H1 (cell line): ENCODE measurements at regions not wholly inside any gene's neighbourhood (a gene's known extent, or its start where the extent isn't known, plus 50 kb on each side); places are given as distances from the start of the nearest gene placed in this dataset.

Source experiments
- CTCF ChIA-PET: fragments of 300-600 bp; sonication (Branson Sonifier 250); formaldehyde crosslinking; loops from one replicate; lab custom pipeline; 2021; ENCODE audit not compliant: partially characterized antibody; lab: Charles Lee
- POLR2A ChIA-PET: fragments of 300-600 bp; sonication (Branson Sonifier 250); formaldehyde crosslinking; loops from one replicate; lab custom pipeline; 2021; ENCODE audit warnings: inconsistent platforms; ENCODE audit not compliant: partially characterized antibody; lab: Charles Lee
- DNase-seq, 2 experiments: peaks; one replicate each; pipeline versions ENCODE4 v3.0.0 to v3.0.0-alpha.2; 2010 to 2022; ENCODE audit warnings: low spot score in 2 of 2, low read depth in 1 of 2, mixed read lengths in 1 of 2
- FAIRE-seq: peaks from 2 replicates; lab custom pipeline; 2011; peaks lifted over from hg19 to GRCh38; lab: Jason Lieb, UNC
- H2AFZ ChIP-seq: 2 replicates; pipeline ENCODE4 v1.8.1; 2012; ENCODE audit warnings: low read length, inconsistent platforms
- H2AK5ac ChIP-seq: 2 replicates; pipeline ENCODE4 v1.6.1; 2013; ENCODE audit warnings: low read depth, low read length
- H2BK120ac ChIP-seq: replicated peaks from 2 replicates; pipeline ENCODE3; 2013; ENCODE audit warnings: low read depth, low read length, inconsistent platforms
- H2BK12ac ChIP-seq: 2 replicates; pipeline ENCODE4 v1.6.1; 2013; ENCODE audit warnings: low read depth, low read length
- H2BK15ac ChIP-seq: 2 replicates; pipeline ENCODE4 v1.6.1; 2013; ENCODE audit warnings: low read length
- H2BK20ac ChIP-seq: 2 replicates; pipeline ENCODE4 v1.6.1; 2013; ENCODE audit warnings: low read length
- H2BK5ac ChIP-seq: 2 replicates; pipeline ENCODE4 v1.6.1; 2013; ENCODE audit warnings: low read depth, low read length
- H3K14ac ChIP-seq: 2 replicates; pipeline ENCODE4 v1.6.1; 2013; ENCODE audit warnings: inconsistent platforms; ENCODE audit not compliant: insufficient read length
- H3K18ac ChIP-seq: 2 replicates; pipeline ENCODE4 v1.6.1; 2013; ENCODE audit warnings: low read length; ENCODE audit errors: extremely low read depth
- H3K23ac ChIP-seq: 2 replicates; pipeline ENCODE4 v1.6.1; 2013; ENCODE audit warnings: inconsistent platforms; ENCODE audit not compliant: insufficient read length
- H3K23me2 ChIP-seq: 2 replicates; pipeline ENCODE4 v1.6.1; 2013; ENCODE audit warnings: low read depth, low read length
- H3K27ac ChIP-seq: 2 replicates; pipeline ENCODE4 v1.6.1; 2011; ENCODE audit warnings: low read depth, low read length, inconsistent platforms
- H3K27me3 ChIP-seq, 4 experiments: replicated peaks in 1 of 4; 1 replicate in 1 of 4; 2 replicates in 3 of 4; pipeline versions ENCODE4 v1.6.1 to v1.8.1; 2011 to 2013; ENCODE audit warnings: low read length in 3 of 4, mild to moderate bottlenecking in 3 of 4, inconsistent platforms in 2 of 4, mixed read lengths in 2 of 4, moderate library complexity in 1 of 4; ENCODE audit not compliant: control insufficient read depth in 3 of 4, insufficient read depth in 3 of 4; ENCODE audit errors: extremely low read depth in 1 of 4
- H3K36me3 ChIP-seq, 4 experiments: 2 replicates each; pipeline versions ENCODE4 v1.6.1 to v1.8.1; 2011 to 2013; ENCODE audit warnings: mild to moderate bottlenecking in 4 of 4, low read length in 3 of 4, moderate library complexity in 2 of 4, control low read depth in 1 of 4, inconsistent platforms in 1 of 4; ENCODE audit not compliant: insufficient read depth in 4 of 4, control insufficient read depth in 2 of 4
- H3K4ac ChIP-seq: replicated peaks from 2 replicates; pipeline ENCODE3; 2013; ENCODE audit warnings: low read length, low read depth, mixed read lengths, inconsistent platforms; ENCODE audit not compliant: insufficient read length
- H3K4me1 ChIP-seq, 4 experiments: replicated peaks in 1 of 4; 1 replicate in 1 of 4; 2 replicates in 3 of 4; pipeline versions ENCODE4 v1.6.1 to v1.8.1; 2011 to 2013; ENCODE audit warnings: low read length in 3 of 4, inconsistent platforms in 2 of 4, mixed read lengths in 1 of 4; ENCODE audit not compliant: insufficient read depth in 4 of 4, control insufficient read depth in 3 of 4
- H3K4me2 ChIP-seq, 2 experiments: 2 replicates each; pipeline versions ENCODE4 v1.6.1 to v1.8.1; 2011 to 2013; ENCODE audit warnings: low read depth in 2 of 2, low read length in 2 of 2, control low read depth in 1 of 2, inconsistent platforms in 1 of 2, mild to moderate bottlenecking in 1 of 2; ENCODE audit not compliant: insufficient read depth in 1 of 2
- H3K4me3 ChIP-seq, 4 experiments: fragments of 200-600, 300-600 bp in 1 of 4; sonication (generic), shearing (Covaris generic), sonication (Bioruptor Twin) in 1 of 4; 2 replicates each; pipeline versions ENCODE4 v1.5.1 to v1.8.1; 2011 to 2016; ENCODE audit warnings: low read length in 4 of 4, low read depth in 3 of 4, control low read depth in 2 of 4, inconsistent platforms in 2 of 4, mild to moderate bottlenecking in 2 of 4, mixed read lengths in 1 of 4, moderate library complexity in 1 of 4; ENCODE audit not compliant: insufficient read depth in 2 of 4; ENCODE audit errors: extremely low read depth in 1 of 4
- H3K56ac ChIP-seq: replicated peaks from 2 replicates; pipeline ENCODE3; 2013; ENCODE audit warnings: low read depth, mild to moderate bottlenecking, mixed read lengths, low read length, inconsistent platforms; ENCODE audit not compliant: insufficient read length
- H3K79me1 ChIP-seq: 2 replicates; pipeline ENCODE4 v1.6.1; 2013; ENCODE audit warnings: low read depth, low read length, control low read depth
- H3K79me2 ChIP-seq, 2 experiments: 2 replicates each; pipeline versions ENCODE4 v1.6.1 to v1.8.1; 2012 to 2013; ENCODE audit warnings: low read length in 2 of 2, mild to moderate bottlenecking in 2 of 2, inconsistent platforms in 1 of 2; ENCODE audit not compliant: insufficient read depth in 2 of 2, control insufficient read depth in 1 of 2
- H3K9ac ChIP-seq, 4 experiments: replicated peaks in 1 of 4; 1 replicate in 1 of 4; 2 replicates in 3 of 4; pipeline versions ENCODE4 v1.6.1 to v1.8.1; 2011 to 2013; ENCODE audit warnings: low read depth in 3 of 4, low read length in 3 of 4, control low read depth in 2 of 4, mild to moderate bottlenecking in 2 of 4, moderate library complexity in 2 of 4, inconsistent platforms in 1 of 4; ENCODE audit errors: extremely low read depth in 1 of 4
- H3K9me3 ChIP-seq, 2 experiments: 2 replicates each; pipeline versions ENCODE4 v1.6.1 to v1.8.1; 2012 to 2013; ENCODE audit warnings: mild to moderate bottlenecking in 2 of 2, moderate library complexity in 2 of 2, control low read depth in 1 of 2, inconsistent platforms in 1 of 2, low read depth in 1 of 2, low read length in 1 of 2, mixed read lengths in 1 of 2; ENCODE audit not compliant: insufficient read depth in 2 of 2
- H4K20me1 ChIP-seq, 2 experiments: replicated peaks in 1 of 2; 2 replicates each; pipeline versions ENCODE3 to v1.8.1; 2011 to 2013; ENCODE audit warnings: inconsistent platforms in 2 of 2, low read length in 2 of 2, mild to moderate bottlenecking in 1 of 2; ENCODE audit not compliant: insufficient read depth in 2 of 2, control insufficient read depth in 1 of 2
- H4K5ac ChIP-seq: 2 replicates; pipeline ENCODE4 v1.6.1; 2013; ENCODE audit warnings: low read length, low read depth, mixed read lengths, inconsistent platforms; ENCODE audit not compliant: insufficient read length
- H4K8ac ChIP-seq: 2 replicates; pipeline ENCODE4 v1.8.0; 2013; ENCODE audit warnings: mild to moderate bottlenecking, moderate library complexity, low read length, inconsistent platforms; ENCODE audit not compliant: insufficient read depth; ENCODE audit errors: extremely low read depth
- H4K91ac ChIP-seq: replicated peaks from 2 replicates; pipeline ENCODE3; 2013; ENCODE audit warnings: low read length, mixed read lengths, inconsistent platforms; ENCODE audit not compliant: insufficient read length
- ASH2L ChIP-seq: fragments of 200-600, 300-600 bp; sonication (generic); IDR thresholded peaks from one replicate; pipeline ENCODE4 v1.7.1; 2017; ENCODE audit warnings: low read length
- CBX8 ChIP-seq: fragments of 300-800, 300-1000 bp; sonication (generic); IDR thresholded peaks from 2 replicates; pipeline ENCODE4 v1.7.1; 2016; ENCODE audit warnings: low read depth, low read length, borderline replicate concordance
- EP300 ChIP-seq, 2 experiments: IDR thresholded peaks; 1 replicate in 1 of 2; 2 replicates in 1 of 2; pipeline ENCODE4 v1.6.1; 2011 to 2012; ENCODE audit warnings: low read depth in 2 of 2, low read length in 2 of 2, mild to moderate bottlenecking in 2 of 2, borderline replicate concordance in 1 of 2, inconsistent platforms in 1 of 2, moderate library complexity in 1 of 2
- SAP30 ChIP-seq: fragments of 300-600 bp; sonication (generic); IDR thresholded peaks from 2 replicates; pipeline ENCODE4 v1.7.1; 2012; ENCODE audit warnings: low read length, moderate library complexity, mild to moderate bottlenecking, inconsistent platforms; ENCODE audit not compliant: insufficient read depth, insufficient replicate concordance
- SIN3A ChIP-seq, 2 experiments: IDR thresholded peaks in 1 of 2; conservative IDR thresholded peaks in 1 of 2; 2 replicates each; pipeline ENCODE4 v1.6.1; 2011 to 2012; ENCODE audit warnings: low read length in 2 of 2, improper control_type of control experiment in 1 of 2, low read depth in 1 of 2, mild to moderate bottlenecking in 1 of 2
- SIRT6 ChIP-seq: IDR thresholded peaks from one replicate; pipeline ENCODE4 v1.7.1; 2012; ENCODE audit warnings: low read length, inconsistent platforms
- TAF7 ChIP-seq: optimal IDR thresholded peaks from 2 replicates; pipeline ENCODE3; 2011; ENCODE audit warnings: low read depth, mild to moderate bottlenecking, inconsistent platforms, low read length, moderate library complexity, borderline replicate concordance
- YY1 ChIP-seq: IDR thresholded peaks from 2 replicates; pipeline ENCODE4 v1.6.1; 2011; ENCODE audit warnings: low read depth, mild to moderate bottlenecking, low read length
- WGBS, 2 experiments: shearing (Covaris generic) in 1 of 2; methylation state at CpG; one replicate each; pipeline versions ENCODE4 v1.1.6 to v1.1.7; 2013 to 2015; ENCODE audit warnings: low lambda C conversion rate in 2 of 2, mixed read lengths in 2 of 2, inconsistent platforms in 1 of 2, low coverage in 1 of 2, missing lambda C conversion rate in 1 of 2; ENCODE audit not compliant: insufficient replicate concordance in 2 of 2, insufficient coverage in 1 of 2, insufficient read length in 1 of 2; ENCODE audit errors: extremely low coverage in 1 of 2, missing lambda C conversion rate in 1 of 2; 5-methylcytosine and 5-hydroxymethylcytosine counted together

DNA sequence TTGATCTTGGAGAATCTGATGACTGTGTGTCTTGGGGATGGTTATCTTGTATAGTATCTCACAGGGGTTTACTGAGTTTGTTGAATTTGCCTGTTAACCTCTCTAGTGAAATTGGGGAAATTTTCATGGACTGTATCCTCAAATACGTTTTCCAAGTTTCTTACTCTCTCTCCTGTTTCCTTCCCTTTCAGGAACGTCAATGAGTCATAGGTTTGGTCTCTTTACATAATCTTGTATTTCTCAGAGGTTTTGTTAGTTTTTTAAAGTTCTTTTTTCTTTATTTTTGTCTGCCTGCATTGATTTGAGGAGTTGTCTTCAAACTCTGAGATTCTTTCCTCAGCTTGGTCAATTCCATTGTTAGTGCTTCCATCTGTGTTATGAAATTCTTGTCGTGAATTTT is 227.7 kb upstream of the GPRIN3 start:
- Histone ChIP-seq H3K56ac (no peak overlapping the region), H3K4me2 (no peak overlapping the region), H2AFZ (no peak overlapping the region), H3K79me2 (no peaks in the 10 kb centered on the region), H3K27me3 (no peaks in the 10 kb centered on the region), H3K79me1 (no peaks in the 10 kb centered on the region), H3K23ac (no peak overlapping the region), H2BK5ac (no peak overlapping the region), H3K18ac (no peak overlapping the region), H2BK20ac (no peak overlapping the region), H3K4me3 (no peak overlapping the region), H3K4ac (no peak overlapping the region), H3K27ac (no peak overlapping the region), H3K36me3 (no peaks in the 10 kb centered on the region), H3K14ac (no peak overlapping the region), H3K4me1 (no peaks in the 10 kb centered on the region), H2AK5ac (no peak overlapping the region), H3K9me3 (no peaks in the 10 kb centered on the region), H4K91ac (no peak overlapping the region), H4K20me1 (no peaks in the 10 kb centered on the region), H4K5ac (no peak overlapping the region), H4K8ac (no peak overlapping the region), H2BK15ac (no peak overlapping the region), H2BK12ac (no peak overlapping the region), H3K9ac (no peak overlapping the region), H3K23me2 (no peaks in the 10 kb centered on the region), H2BK120ac (no peak overlapping the region)
- DNase-seq (no peak), FAIRE-seq (no peak)
- ChIA-PET POLR2A (no interaction called here), CTCF (interaction anchor here (1.8 kb wide), 1 partner anchor 20 kb away, joined by 4 read pairs; no protein-coding TSS in a partner anchor)
- 85% methylated on average over 3 of the region's 3 CpGs; no CpG with 5 or more reads in 1 of the 2 experiments for WGBS, 2 experiments
- TF ChIP-seq CBX8 (no peak), SIRT6 (no peak), ASH2L (no peak), EP300 (IDR thresholded peaks at IDR 0.05; ENCODE audit: borderline replicate concordance in 1 of 2, low read depth in 2 of 2, low read length in 2 of 2) (no peak), YY1 (no peak), TAF7 (no peak), SIN3A (conservative IDR thresholded peaks at IDR 0.05 in 1 of 2, IDR thresholded peaks at IDR 0.05 in 1 of 2; ENCODE audit: low read depth in 1 of 2, low read length in 2 of 2) (no peak), SAP30 (no peak)
